Hypothalamus (tissue), 51 donors: ENCODE measurements at regions not wholly inside any gene's neighbourhood (a gene's known extent, or its start where the extent isn't known, plus 50 kb on each side); places are given as distances from the start of the nearest gene placed in this dataset.
A peak's percentile ranks its signal among the peaks of the same experiment; 100 is the strongest.
"Not testable (repeated sequence)": the region's sequence is repeated elsewhere in the genome, so short reads cannot be mapped to it uniquely, and the experiment has no call there.

Source experiments
- DNase-seq, 51 donors: peaks; one replicate each; lab custom pipeline; 2025; lab: John Stamatoyannopoulos, UW

DNA sequence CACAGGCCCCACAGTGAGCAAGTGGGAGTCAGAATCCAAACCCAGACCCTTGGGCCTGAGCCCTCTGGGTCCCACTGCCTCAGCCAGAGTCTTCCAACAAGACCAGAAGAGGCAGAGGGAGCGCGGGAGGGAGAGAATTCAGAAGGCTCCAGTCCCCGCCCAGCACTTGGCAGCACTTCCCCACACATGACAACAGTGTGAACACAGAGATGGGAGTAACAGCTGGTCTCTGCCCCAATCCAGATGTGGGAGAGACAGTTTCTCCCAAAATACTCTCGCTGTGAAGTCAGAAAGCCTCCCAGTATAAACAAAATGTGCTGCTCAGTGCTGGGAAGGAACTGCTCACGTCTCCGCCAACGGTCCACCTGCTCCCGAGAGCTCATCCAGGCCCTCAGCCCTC lies 219.9 kb downstream of the MN1 start:
- peak in 30 of 51 donors; percentile 2 to 61 (median 20) for DNase-seq

DNA sequence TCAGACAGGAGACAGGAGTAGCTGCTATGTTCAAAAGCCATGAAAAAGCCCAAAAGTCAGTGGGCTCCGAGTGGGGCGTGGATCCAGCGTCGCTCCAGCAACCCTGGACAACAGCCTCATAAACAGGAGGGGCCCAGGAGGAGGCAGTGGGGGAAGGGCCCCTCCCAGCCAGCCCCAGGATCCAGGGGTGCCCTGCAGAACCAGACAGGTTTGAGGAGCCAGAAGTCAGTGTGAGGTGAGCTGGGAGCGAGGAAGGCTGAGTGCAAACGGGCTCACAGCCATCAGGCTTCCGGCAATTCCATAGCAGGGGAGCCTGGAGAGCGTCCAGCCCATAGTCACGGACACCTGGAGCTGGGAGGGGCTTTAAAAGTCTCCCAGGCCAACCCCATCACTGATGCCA lies 217.7 kb downstream of the MN1 start:
- DNase-seq: no peak

DNA sequence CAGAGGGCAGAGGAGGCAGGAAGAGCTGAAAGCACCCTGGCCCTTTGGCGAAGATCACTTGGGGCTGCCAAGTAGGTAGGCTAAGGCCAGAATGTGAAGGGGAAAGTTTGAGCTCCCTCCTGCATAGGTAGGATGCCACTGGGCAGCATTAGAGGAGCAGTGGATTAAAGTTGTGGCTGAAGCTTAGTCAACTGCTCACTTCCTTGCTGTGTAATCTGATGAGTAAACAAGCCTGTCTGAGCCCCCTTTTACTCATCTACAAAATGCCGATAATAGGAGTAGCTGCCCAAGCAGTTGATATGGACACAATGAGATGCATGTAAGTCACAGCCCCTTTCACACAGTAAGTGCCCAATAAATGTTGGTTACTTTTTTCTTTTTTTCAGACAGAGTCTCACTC lies 216.4 kb downstream of the MN1 start:
- no peak for DNase-seq

DNA sequence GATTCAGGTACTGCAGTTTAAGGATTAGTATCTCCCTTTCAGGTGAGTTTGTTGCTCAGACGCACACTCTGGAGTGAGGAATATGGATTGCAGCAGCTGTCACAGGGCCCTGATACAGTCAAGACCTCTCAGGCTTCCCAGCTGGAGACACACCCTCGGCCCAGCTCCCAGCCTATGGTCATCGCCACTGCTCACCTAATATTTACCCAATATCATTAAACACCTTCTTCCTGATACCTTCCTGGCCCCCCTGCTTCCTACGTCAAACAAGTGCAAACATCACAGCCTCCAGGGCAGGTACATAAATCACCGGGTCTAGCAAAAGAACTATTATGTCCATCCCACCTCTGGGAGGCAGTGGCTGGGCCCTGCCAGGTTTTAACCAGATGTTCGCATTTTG lies 213.3 kb downstream of the MN1 start:
- DNase-seq: no peak

DNA sequence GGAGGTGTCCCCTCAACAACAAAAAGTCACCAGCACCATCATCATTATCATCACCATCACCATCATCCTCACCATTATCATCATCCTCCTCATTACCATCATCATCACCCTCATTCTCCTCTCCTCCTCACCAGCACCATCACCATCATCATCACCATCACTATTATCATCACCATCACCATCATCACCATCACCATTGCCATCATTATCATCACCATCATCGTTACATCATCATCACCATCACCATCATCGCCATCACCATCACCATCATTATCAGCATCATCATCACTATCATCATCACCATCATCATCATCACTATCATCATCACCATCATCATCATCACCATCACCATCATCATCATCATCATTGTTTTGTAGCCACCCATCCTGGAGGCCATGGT lies 212.6 kb downstream of the MN1 start:
- no peak for DNase-seq

DNA sequence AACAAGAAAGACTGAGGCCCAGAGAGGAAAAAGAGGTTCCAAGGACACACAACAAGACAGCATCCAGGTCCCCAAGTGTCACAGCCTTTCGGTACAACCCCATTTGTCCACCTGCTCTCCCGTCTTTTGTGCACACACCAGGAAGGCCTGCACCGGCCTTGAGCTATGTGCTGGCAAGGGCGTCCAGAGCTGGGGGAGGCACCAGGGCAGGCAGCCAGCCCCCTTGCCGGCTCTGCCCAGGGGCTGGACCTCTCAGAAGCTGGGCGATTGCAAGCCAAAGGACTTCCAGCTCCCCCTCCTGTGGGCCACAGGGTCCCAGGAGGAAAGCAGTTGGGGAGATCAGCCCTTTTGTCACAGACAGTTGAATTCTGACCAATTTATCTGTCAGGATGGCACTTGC lies 210.5 kb downstream of the MN1 start:
- DNase-seq: peak in 2 of 51 donors; percentile 5 to 8

DNA sequence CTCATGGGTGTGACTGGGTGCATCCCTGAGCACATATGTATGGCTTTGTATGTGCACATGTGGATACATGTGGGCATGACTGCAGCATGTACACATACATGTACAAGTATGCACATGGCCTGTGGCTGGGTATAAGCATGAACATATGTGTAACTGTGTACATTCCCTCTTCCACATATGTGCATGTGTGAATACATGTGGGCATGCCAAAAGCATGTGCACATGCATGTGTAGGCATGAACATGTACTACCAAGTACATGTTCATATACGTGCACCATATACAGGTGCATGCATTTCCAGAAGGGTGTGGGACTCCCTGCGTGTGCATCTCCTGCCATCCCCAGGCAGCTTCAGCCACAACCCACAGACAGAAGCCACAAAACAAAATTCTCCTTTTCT lies 208.2 kb downstream of the MN1 start:
- no peak for DNase-seq

DNA sequence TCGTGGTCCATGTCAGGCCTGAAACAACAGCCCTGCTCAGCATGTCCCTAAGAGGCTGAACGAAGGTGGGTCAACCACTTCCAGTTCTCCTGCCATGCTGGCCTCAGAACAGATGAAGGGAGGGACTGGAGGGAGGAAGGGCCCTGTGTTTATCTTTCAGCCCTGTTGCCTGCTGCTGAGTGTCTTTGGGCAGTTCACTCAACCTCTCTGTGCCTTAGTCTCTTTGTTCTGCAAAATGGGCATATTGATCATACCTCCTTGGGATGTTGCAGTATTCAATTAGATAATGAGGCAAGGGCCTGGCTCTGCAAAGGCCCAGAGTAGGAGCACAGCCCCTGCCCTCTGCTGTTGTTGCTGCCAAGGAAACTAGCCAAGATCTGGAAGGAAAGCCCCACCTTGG lies 207.5 kb downstream of the MN1 start:
- no peak for DNase-seq

DNA sequence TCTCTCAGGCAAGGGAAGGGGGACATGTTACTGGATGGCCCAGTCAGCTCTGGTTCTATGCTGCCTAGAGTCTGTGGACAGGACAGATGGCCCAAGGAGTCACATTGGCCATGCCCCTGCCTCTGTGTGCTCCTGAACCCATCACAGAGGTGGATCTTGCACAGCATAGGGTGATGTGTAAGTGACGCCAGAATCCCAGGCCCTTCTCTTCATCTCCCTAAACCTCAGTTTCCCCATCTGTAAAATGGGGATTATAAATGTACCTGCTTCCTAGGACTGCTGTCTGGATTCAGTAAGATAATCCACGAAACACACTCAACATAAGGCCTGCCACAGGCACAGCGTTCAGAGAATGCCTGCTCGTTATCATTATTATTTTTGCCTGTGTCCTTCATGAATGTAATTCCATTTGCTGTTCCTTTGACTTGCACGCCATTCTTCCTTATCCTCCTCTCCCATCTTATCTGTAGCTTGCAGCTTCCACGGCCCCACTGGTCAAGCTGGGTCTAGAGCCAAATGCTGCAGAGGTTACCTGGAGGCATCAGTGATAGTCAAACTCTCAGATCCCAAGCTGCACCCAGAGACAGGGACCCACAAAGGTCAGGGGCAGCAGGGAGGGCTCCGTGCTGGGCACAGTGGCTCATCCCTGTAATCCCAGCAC lies 207.0 kb downstream of the MN1 start:
- no peak for DNase-seq

DNA sequence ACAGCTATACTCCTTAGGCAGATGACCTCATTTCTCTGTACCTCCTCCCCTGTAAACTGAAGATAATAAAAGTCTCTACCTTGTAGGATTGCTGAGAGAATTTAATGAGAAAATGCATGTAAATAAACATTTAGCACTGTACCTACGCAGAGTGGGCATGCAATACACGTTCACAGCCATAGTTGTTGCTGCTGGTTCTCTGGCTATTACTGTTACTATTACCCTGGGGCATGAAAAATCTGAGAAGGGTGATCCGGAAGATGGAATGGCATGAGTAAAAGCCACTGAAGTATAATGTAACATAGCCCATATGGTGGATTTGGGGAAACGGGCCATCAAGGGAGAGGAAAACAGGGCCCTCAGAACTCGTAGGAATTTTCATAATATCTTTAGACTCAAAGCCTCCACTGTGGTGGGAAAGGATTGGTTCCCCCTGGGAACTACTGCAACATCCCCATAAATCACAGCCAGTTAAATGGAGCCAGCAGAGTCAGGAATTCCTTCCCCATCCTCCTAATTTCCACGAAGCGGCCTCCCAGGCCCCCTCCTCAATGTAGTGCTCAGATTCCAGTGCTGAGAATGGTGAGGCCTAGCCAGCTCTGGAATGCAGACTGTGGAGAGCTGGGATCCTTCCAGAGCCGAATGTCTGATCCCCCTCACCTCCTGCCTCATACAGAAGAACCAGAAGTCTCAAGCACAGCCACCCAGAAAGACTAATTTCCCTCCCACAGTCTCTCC lies 205.3 kb downstream of the MN1 start:
- DNase-seq: no peak

DNA sequence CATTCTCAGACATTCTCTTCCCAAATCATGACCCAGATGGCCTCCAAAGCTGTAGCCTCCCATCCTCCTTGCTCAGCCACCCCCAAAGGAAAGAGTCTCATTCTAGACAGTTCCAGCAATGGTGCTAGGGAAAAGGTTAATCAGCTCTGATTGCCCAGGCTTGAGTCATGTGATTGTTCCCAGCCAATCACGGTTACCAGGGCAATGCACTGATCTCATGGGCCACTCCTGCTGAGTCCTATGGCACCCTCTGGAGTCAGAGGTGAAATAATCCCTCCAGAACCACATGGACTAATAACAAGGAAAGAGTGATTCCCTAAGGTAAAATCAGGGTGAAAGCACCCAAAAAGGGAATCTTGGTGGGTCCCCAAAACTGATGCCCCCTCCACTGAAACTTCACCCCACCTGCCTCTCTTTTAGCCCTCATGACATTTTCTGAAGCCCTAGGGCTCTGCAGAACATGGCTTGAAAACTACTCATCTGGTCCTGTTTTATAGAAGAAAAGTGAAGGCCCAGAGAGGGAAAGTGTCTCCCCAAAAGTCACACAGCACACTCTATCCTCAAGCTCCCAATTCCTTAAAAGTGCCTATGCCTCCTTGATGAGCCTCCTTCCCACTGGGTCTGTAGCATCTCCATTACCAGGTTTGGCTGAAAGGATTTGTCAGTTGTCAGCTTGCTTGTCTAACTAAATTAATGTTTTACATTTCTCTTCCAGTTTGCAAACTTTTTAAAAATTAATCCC lies 203.7 kb downstream of the MN1 start:
- no peak for DNase-seq

DNA sequence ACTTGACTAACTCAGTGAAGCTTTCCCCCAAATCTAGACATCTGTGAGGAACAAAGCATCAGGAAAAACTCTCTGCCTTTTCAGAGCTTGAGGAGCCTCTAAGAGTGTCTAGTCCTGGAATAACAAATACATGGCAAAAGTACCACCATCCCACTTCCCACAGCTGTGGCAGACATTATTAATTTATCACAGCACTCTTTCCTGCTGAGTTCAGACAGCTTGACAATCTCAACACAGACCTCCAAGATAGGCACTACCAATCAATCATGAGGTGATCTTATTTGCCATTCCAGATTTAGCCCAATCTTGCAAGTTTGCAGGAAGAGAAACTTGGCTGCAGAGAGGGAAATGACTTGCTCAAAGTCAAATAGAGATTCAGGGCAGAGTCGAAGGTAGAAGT lies 202.8 kb downstream of the MN1 start:
- no peak for DNase-seq

DNA sequence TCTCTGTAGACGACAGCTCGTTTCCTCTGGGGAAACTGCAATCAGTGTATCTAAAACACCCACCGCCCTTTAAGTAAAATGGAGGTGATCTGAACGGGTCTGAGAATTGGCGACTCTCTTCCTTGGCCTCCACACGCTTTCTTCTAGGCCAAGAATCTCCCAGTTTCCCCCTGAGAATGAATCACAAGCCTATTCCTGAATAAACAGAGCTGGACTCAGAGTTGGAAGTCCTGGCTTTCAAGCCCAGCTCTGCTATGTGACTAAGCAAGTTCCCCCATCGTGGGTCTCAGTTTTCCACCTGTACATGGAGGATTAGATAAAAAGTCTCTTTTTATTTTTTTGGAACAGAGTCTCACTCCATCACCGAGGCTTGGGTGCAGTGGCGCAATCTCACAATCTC lies 200.4 kb downstream of the MN1 start:
- DNase-seq: no peak

DNA sequence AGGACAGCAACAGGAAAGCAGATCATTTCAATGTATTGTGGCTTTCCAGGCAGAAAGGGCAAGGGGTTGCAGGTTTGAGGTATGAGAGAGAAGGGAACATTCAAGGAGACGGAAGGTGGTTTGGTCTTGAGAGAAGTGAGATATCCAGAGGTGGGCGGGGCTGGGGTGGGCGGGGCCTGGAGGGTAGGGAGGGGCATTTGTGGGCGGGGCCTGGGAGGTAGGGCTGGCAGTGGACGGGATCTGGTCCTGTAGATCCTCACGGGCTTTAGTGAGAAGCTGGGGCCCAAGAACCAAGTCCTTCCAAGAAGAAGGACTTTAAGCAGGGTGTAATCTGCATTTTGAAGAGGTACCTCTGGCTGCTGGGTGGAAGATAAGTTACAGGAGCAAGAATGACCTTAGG lies 199.2 kb downstream of the MN1 start:
- DNase-seq: no peak

DNA sequence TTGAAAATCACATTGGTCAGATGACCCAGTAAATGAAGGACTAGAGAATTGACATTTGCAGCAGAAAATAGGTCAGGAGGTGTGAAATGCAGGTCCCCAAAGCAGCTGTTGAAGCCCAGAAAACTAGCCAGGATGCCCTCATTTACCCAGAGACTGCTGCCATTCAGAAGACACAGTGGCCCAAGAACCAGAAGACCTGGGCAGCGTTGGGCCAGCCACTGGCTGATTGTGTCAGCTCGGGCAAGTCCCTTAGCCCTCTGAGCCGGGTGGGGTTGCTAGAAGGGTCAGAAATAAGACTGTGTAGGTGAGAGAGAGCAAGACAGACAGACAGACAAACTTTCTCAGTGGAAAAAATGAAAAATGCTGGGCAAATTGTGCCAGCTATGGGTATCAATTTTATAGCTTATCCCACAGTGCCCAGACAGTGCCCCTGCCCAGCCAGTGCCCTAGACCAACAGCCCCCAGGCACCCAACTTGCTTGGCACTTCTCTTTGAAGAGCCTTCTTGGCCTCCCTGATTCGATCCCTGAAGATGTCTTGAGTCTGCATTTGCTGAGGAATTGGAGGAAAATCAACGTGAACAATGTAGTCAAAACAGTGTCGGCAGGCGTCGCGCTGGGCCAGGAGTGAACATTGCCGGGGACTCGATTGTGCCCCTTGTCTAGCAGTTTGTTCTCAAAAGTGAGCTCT lies 198.3 kb downstream of the MN1 start:
- no peak for DNase-seq

DNA sequence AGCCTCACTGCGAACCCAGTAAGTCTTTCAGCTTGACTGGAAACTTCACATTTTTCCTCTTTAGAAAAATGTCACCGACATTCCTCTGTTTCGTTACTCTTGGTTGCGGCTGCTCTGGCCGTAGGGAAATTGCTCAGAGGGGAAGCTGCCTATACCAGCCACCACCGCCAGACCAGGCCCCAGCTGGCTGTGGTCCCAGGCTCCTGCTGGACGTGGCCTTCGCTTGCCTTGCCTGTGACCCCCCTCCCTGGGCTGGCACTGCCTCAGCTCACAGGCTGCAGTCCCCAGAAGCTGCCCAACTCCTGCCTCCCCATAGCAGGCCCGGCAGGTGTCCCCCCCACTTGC lies 197.8 kb downstream of the MN1 start:
- peak in 15 of 51 donors; percentile 3 to 39 (median 16) for DNase-seq

DNA sequence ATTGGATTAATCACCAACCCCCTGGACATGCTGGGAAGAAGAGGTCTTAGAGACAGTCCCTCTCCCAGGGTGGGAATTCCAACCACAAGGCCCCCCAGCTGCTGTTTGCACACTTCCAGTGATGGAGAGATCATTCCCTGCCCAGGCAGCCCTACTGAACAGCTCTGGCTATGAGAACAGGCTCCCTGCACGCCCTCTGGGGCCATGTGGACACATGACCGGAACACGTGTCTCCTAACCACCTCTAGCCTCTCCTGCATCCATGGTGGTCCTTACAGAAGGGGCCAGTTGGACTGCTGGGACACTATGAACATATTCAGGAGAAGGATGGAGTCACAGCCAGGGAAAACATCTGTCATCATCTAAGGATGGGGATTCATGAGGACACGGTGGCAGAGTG lies 196.2 kb downstream of the MN1 start:
- no peak for DNase-seq

DNA sequence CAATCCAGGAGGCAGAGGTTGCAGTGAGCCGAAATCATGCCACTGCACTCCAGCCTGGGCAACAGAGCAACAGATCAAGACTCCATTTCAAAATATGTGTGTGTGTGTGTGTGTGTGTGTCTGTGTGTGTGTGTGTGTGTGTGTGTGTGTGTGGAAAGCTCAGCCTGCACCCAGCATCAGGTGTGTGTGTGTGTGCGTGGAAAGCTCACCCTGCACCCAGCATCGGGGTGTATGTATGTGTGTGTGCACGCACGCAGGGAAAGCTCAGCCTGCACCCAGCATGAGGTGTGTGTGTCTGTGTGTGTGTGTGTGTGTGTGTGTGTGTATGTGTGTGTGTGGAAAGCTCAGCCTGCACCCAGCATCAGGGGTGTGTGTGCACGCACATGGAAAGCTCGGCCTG lies 193.8 kb downstream of the MN1 start:
- DNase-seq: not testable (repeated sequence)

DNA sequence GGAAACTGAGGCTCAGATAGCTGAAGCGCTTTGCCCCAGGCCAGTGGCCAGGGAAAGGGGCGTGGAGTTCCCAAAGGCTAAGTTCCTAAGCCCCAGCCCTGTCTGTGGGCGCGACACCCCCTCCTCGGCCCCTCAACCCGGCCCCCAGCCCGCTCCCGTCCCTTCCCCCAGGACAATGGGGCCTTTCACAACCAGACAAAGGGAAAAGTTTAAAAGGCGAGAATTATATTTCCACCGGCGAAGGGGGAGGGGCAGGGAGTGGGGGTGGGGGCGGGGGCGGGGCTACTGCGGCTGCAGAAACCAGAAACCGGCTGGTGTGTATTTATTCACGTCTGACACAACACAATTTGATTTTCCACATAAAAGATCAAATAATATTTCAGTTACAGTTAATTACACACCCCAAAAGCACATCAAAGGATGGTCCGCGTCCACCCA lies 192.1 kb downstream of the MN1 start:
- peak in 4 of 51 donors; percentile 7 to 13 (median 10) for DNase-seq

DNA sequence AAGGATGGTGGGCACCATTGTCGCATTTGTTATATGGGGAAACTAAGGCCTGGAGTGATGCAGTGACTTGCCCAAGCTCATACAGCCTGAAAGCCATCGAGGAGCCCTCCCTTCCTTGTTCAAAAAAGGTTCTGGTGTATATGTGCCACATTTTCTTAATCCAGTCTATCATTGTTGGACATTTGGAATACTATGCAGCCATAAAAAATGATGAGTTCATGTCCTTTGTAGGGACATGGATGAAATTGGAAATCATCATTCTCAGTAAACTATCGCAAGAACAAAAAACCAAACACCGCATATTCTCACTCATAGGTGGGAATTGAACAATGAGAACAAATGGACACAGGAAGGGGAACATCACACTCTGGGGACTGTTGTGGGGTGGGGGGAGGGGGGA lies 191.4 kb downstream of the MN1 start:
- not testable (repeated sequence) for DNase-seq
